ENCODE measurements at regions not wholly inside any gene's neighbourhood (a gene's known extent, or its start where the extent isn't known, plus 50 kb on each side); places are given as distances from the start of the nearest gene placed in this dataset.
"Not testable (repeated sequence)": the region's sequence is repeated elsewhere in the genome, so short reads cannot be mapped to it uniquely, and the experiment has no call there.

DNA sequence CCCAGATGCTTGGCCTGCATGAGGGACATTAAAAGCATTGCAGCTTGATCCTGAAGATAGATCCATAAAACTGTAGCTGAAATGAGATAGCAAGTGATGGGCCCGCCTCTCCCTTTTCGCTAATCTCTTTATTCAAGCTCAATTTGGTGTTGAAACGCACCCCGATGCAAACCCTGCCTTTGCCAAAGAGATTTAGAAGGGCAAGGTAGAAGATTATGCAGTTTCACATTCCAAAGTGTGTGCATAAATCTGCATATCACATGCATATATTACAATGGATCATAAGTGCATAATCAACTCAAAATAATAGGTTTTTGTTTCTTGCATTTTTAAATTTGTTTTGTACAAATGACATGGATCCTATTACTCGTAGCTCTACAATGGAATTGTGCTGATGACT is 80.1 kb upstream of the SHANK2 start:
- DNase-seq (ENCODE audit: low read depth), result no peak

DNA sequence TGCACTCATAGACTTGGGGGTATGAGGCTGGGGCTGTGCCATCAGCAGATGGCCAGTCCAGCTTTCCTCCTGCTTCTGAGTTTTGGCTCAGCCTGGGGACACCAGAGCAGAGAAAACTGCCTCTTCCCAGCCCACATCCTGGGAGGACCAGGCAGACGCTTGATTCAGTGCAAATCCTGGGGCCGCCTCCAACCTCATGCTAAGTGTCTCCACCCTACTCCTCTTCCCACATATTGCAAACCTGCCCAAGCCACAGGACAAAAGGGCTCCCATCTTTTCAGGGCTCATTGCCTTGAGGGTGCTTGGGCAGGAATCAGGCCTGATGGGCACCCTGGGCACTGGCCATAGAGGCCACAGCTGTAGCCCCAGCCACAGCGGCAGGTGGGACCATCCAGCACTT is 79.7 kb upstream of the SHANK2 start:
- DNase-seq (ENCODE audit: low read depth), result no peak

DNA sequence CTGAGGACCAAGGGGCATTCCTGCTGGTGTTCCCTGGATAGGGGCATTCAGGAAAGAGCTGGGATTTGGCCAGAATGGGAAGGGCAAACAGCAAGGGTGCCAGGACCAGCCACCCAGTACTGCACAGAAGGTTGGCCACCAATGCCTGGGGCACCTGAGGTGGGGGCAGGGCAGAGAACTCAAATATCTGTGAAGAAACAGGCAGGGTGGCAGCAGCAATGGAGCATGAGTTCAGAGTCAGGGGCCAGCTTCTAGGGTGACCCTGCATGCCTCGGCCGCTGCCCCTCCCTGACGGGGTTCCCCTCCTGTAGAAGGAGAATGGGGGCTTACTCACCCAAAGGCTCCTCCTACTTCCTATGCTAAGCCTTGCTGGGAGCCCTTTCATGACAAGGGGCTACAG is 79.3 kb upstream of the SHANK2 start:
- no peak for DNase-seq (ENCODE audit: low read depth)

GRCh38 chr11:71330996-71331395 is 78.6 kb upstream of the SHANK2 start:
- no peak for DNase-seq (ENCODE audit: low read depth)

GRCh38 chr11:71330349-71330748 is 78.0 kb upstream of the SHANK2 start:
- no peak for DNase-seq (ENCODE audit: low read depth)

DNA sequence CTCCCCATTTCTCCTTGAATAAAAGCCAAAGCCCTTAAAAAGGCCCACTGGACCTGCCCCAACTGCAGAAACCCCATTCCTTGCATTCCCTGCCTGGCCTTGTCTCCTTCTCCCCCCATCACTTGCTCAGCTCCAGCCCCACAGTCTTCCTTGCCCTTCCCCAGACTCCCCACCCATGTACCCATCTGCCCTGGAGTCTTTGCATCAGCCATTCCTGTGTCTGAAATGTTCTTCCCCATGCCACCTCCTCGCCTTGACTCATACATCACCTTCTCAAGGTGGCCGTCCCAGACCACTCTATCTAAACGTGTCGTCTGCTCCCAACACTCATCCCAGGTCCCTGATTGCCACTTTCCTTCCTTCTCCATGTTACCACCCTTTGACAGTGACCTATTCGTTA is 77.4 kb upstream of the SHANK2 start:
- no peak for DNase-seq (ENCODE audit: low read depth)

DNA sequence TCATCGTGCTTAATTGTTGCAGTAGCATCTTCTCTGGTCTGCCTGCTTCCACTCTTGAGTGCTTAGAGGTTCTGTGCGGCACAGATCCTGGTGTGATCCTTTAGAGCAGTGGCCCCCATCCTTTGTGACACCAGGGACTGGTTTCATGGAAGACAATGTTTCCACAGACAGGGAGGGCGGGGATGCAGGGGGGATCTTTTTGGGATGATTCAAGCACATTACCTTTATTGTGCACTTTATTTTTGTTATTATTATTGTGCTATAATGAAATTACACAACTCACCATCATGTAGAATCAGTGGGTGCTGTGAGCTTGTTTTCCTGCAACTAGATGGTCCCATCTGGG is 76.8 kb upstream of the SHANK2 start:
- DNase-seq (ENCODE audit: low read depth), result no peak

- DNase-seq (ENCODE audit: low read depth), result no peak
These were observed 75.0 kb upstream of the SHANK2 start for GRCh38 chr11:71327156-71328085.

- DNase-seq (ENCODE audit: low read depth), result no peak
These were observed 74.1 kb upstream of the SHANK2 start for GRCh38 chr11:71326328-71326940.

DNA sequence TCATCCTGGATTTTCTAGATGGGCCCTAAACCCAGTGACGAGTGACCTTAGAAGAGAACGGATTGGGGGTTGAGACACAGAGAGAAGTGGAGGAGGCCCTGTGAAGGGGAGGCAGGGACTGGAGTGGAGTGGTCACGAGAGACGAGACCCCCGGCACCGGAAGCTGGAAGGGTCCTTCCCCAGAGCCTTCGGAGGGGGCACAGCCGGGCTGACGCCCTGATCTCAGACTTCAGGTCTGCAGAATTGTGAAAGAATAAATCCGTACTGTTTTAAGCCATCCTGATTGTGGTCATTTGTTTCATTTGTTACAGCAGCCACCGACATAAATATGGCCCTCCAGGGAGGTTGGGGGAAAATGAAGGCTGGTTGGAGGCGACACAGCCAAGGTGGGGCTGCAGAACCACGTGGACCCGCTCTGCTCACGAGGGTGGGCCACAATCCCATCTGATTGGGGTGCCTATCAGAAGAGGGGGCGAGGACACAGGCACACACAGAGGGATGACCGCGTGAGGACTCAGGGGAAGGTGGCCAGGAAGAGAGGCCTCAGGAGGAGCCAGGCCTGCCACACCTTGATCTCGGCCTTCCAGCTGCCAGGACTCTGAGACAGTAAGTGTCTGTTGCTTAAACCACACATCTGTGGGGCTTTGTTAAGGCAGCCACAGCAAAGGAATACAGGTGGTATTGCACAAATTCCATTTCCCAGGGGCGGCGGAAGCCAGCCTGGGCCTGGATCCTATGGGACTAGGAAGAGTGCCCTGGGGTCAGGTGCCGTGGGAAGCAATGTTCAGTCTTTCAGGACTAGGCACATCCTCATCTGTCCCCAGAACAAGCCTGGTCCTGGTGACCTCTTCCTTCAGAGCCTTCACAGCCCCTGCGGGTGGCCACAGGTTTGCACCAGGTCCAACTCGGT is 73.3 kb upstream of the SHANK2 start:
- DNase-seq (ENCODE audit: low read depth), result no peak

- DNase-seq (ENCODE audit: low read depth), result no peak
These were observed 72.5 kb upstream of the SHANK2 start for GRCh38 chr11:71324788-71325417.

DNA sequence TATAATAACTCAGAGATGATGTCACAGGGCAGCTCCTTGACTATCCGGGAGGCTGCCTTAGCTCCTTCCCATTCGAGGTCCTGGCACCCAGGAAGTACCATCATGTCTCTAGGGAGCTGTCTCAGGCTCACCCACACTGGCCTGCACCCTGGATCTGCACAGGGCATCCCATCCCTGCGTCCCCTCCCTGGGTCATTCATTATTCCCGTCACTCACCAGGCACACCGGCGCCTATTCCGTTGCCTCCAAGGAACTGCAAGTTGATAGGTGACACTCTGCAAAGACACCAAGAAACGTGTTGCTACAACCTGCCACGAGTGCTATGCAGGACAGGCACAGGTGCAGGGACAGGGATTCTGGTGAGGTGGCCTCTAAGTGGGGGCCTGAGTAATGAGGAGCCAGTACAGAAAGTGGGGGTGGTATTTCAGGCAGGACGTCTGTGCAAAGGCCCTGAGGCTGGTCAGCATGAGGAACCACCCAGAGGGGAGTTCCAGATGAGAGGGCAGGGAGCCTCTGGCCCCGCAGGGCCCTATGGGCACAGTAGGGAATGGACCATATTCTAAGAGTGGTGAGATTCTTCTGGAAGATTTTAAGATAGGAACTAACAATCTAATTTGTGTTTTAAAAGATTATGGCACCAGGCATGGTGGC is 71.6 kb upstream of the SHANK2 start:
- DNase-seq (ENCODE audit: low read depth), result no peak

DNA sequence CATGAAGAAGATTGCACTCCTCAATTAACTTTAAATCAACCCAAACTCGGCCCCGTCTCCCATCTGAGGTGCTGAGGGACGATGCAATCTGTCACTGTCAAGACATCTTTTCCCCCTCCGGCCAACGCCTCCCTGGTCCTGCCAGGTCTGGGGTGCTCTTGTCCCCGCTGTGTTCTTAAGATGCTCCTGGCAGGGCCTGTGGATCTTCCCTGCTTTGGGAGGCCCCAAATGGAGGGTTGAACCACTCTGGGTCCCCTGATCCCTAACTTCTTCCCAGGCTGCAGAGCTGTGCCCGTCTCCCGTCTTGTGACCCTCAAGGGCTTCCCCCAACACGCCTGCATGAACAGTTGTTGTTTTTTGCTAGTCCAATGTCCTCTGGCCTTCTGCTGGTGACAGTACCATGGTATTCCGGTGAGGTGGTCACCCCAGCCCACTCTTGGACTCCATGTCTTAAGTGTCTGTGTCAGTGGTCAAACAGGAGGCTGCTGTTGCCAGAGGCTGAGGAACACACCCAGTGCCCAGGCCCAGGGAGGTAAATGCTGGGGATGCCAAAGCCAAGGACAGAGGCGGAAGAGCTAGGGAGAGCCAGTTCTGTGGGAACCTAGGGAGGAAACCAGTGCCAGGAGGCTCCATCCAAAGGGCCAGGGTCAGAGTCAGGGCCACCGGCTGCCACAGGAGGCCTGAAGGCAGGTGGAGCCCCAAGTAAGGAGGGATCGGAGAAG is 70.6 kb upstream of the SHANK2 start:
- DNase-seq (ENCODE audit: low read depth), result no peak

GRCh38 chr11:71322192-71322735 is 69.9 kb upstream of the SHANK2 start:
- DNase-seq (ENCODE audit: low read depth), result no peak

GRCh38 chr11:71321433-71322191 is 69.2 kb upstream of the SHANK2 start:
- no peak for DNase-seq (ENCODE audit: low read depth)

DNA sequence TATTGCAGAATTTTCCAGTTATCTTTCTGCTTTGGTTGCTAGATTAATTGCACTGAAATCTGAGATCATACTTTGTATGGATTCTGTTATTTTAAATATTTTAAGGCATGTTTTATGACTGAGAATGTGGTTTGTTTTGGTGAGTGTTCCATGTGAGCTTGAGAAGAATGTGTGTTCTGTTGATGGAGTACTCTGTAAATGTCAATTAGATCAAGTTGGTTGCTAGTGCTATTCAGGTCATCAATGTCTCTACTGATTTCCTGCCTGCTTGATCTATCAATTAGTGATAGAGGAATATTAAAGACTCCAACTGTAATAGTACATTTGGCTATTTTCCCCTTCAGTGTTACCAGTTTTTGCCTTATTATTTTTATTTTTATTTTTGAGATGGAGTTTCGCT is 64.3 kb upstream of the SHANK2 start:
- DNase-seq (ENCODE audit: low read depth), result no peak

DNA sequence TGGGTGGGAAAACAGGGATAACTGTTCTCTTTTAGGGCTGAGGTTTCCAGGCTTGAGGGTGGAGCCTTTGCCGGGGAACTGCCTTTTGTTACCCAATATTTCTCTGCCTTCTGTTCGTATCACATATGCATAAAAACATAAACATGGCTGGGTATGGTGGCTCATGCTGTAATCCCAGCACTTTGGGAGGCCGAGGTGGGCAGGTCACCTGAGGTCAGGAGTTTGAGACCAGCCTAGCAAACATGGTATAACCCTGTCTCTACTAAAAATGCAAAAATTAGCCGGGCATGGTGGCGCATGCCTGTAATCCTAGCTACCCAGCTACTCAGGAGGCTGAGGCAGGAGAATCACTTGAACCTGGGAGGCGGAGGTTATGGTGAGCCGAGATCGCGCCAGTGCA is 60.2 kb upstream of the SHANK2 start:
- DNase-seq (ENCODE audit: low read depth), result not testable (repeated sequence)

DNA sequence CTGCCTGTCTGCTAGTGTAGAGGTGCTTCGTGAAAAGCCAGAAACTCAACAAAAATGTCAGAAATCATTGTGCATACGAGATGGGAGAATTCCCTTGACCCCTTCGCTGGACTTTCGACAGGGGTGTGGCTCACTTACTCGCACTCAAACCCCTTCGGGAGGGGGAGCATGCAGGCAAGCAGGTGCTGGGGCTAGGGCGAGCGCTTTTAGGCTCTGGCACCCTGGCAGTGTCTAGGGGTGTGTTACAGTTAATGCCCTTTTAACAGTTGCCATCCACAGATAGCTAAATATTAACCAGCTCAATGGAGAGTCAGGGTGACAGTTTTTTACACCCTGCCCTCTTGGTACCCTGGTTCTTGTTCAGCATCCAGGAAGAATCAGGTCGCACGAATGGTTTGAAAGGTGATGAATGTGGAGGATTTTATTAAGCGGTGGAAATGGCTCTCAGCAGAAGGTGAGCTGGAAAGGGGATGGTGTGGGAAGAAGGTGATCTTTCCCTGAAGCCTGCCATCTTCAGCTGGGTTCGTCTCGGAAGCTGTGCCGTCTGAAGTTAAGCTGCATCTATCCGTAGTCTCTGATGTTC is 59.6 kb upstream of the SHANK2 start:
- DNase-seq (ENCODE audit: low read depth), result no peak

GRCh38 chr11:71311176-71311925 is 59.0 kb upstream of the SHANK2 start:
- no peak for DNase-seq (ENCODE audit: low read depth)

Data from fibroblast of the conjunctiva (primary cell).